ENCODE measurements at regions not wholly inside any gene's neighbourhood (a gene's known extent, or its start where the extent isn't known, plus 50 kb on each side); places are given as distances from the start of the nearest gene placed in this dataset.
A peak's percentile ranks its signal among the peaks of the same experiment; 100 is the strongest.

DNA sequence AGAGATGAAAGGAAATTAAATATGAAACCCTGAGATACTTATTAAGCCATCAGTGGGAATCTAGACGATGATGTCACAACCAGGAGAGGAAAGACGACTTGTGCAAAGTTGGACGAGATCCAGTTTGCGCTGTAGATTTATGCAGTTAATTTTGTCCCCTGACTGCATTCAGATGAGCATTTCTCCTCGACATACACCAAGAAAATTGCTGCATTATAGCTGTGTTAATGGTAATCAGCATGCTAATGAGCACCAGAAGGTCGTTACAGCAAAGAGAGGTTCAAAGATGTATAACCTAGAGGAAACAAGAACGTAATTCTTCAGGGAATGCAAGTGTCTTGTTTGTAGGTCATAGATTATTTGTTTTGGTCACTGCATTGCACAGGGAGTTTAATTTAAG is 371.7 kb downstream of the RBM26 start:
- Histone ChIP-seq H3K36me3 (no peaks in the 10 kb centered on the region), H3K27ac (no peak overlapping the region), H3K27me3 (replicated peaks) (no peaks in the 10 kb centered on the region), H3K4me1 (replicated peaks) (no peaks in the 10 kb centered on the region), H3K4me3 (no peak overlapping the region), H3K9me3 (replicated peaks) (no peaks in the 10 kb centered on the region)
- no peak for DNase-seq (ENCODE audit: low read depth in 1 of 2, low spot score in 2 of 2)

DNA sequence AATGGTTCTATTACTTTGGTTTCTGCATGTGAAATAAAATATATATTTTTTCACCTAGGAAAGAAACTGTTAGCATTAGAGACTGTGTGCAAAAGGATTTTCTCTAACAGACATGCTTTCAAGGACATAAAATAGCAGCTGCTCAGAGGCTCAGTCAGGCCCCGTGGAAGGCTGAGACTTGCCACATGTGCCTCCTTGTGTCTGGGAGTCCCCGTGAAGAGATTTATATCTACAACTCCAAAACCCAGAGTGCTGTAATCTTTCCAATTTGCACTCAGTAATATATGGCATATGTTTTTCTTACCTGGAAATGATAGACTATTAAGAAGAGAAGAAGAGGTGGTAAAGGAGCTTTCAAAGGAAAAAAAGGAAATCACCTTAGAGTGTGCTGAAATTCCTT is 371.6 kb upstream of the OBI1 start:
- DNase-seq (ENCODE audit: low read depth in 1 of 2, low spot score in 2 of 2): no peak
- no peak overlapping the region for H3K27ac ChIP-seq
- no peak overlapping the region for H3K4me3 ChIP-seq
- no peaks in the 10 kb centered on the region for H3K27me3 ChIP-seq (replicated peaks)
- H3K9me3 ChIP-seq (replicated peaks): no peaks in the 10 kb centered on the region
- H3K36me3 ChIP-seq: no peaks in the 10 kb centered on the region
- no peaks in the 10 kb centered on the region for H3K4me1 ChIP-seq (replicated peaks)

DNA sequence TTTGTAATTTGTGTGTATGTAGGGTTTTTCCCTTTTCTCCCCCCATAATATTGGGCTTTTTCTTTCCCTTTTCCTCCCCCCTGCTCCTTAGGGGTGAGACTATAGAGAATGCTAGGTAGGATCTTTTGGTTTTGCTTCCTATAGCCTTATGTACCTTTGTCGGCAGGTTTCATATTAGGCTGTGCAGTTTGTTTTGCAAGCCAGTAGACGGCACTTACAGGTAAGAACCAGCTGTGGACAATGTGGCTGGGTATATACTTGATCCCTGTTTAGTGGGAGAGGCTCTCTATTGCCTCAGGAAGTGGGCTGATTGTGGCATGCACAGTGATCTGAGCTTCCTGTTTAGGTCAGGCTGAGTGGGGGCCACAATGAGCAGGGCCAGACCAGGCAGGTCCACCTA is 359.2 kb upstream of the OBI1 start:
- H3K4me3 ChIP-seq: no peak overlapping the region
- DNase-seq (ENCODE audit: low read depth in 1 of 2, low spot score in 2 of 2): no peak
- no peaks in the 10 kb centered on the region for H3K4me1 ChIP-seq (replicated peaks)
- H3K36me3 ChIP-seq: no peaks in the 10 kb centered on the region
- no peaks in the 10 kb centered on the region for H3K9me3 ChIP-seq (replicated peaks)
- no peaks in the 10 kb centered on the region for H3K27me3 ChIP-seq (replicated peaks)
- no peak overlapping the region for H3K27ac ChIP-seq

DNA sequence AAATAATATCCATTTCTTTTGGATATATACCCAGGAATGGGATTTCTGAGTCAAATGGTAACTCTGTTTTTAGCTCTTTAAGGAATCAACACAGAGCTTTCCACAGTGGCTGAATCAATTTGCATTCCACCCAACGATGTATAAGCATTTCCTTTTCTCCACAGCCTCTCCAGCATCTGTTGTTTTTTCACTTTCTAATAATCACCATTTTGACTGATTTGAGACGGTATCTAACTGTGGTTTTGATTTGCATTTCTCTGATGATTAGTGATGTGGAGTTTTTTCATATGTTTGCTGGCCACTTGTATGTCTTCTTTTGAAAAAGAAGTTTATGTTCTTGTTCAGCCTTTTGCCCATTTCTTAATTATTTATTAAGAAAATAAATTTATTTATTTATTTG is 352.2 kb upstream of the OBI1 start:
- no peaks in the 10 kb centered on the region for H3K36me3 ChIP-seq
- no peaks in the 10 kb centered on the region for H3K27me3 ChIP-seq (replicated peaks)
- H3K27ac ChIP-seq: no peak overlapping the region
- H3K4me3 ChIP-seq: no peak overlapping the region
- H3K9me3 ChIP-seq (replicated peaks): no peaks in the 10 kb centered on the region
- H3K4me1 ChIP-seq (replicated peaks): no peaks in the 10 kb centered on the region
- DNase-seq (ENCODE audit: low read depth in 1 of 2, low spot score in 2 of 2): no peak

DNA sequence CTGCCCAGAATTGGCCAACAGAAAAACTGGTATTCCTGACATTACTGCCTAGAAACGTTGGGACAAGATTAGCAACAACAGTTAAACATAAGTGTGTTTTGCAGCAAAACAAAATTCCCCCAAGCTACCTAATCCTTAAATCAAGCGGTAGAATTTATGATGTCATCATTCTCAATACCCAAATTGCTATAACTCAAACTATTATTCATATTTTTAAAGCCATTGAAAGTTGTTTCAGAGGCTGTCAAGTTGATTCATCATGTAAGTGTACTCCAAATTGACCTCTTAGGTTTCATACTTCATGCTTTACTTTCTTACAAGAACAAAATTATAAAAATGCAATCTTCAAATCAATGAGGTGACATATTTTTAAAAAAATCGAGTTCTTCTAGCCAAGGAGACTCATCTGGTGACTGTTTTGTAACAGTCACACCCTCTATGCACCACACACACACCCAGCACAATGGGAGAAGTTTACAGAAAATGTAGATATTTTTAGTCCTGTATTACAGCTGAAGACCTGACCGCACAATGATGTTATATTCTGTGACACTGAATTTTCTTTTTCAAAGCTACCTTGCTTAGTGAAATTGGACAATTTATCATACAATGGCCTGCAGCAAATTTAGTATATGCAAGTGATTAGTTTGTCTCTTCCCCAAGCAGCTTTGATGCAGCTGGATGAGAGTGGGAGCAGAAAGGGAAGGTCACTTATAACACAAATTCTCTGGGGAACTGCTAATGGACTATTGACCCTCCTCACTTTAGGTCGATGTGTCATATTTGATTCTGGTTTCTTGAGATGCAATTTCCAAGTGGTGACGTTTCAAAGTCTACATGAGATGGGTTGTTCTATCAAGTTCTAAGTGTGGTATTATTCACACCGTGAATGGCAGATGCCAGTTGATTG is 345.3 kb upstream of the OBI1 start:
- no peak for DNase-seq (ENCODE audit: low read depth in 1 of 2, low spot score in 2 of 2)
- H3K4me3 ChIP-seq: no peak overlapping the region
- no peaks in the 10 kb centered on the region for H3K9me3 ChIP-seq (replicated peaks)
- H3K36me3 ChIP-seq: no peaks in the 10 kb centered on the region
- no peak overlapping the region for H3K27ac ChIP-seq
- H3K27me3 ChIP-seq (replicated peaks): no peaks in the 10 kb centered on the region
- H3K4me1 ChIP-seq (replicated peaks): no peaks in the 10 kb centered on the region

DNA sequence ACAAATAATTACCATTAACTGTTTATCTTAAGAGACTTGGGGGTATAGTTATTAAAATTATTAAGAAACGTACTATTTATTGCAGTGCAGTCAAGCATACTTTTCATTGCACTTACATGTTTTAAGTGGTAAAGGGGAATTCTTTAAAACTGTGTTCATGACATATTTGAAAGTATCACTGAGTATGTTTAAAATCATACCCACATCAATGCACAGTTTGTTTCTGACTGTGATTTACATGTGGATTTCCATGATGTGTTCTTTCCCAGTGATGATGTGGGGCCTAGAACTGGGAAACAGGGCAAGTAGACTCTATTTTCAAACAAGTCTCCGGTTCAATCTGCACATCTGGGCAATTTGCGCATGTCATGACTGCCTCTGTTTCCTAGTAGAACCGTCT is 340.5 kb upstream of the OBI1 start:
- H3K4me3 ChIP-seq: no peak overlapping the region
- H3K27ac ChIP-seq: no peak overlapping the region
- H3K4me1 ChIP-seq (replicated peaks): no peaks in the 10 kb centered on the region
- H3K27me3 ChIP-seq (replicated peaks): no peaks in the 10 kb centered on the region
- no peak for DNase-seq (ENCODE audit: low read depth in 1 of 2, low spot score in 2 of 2)
- no peaks in the 10 kb centered on the region for H3K36me3 ChIP-seq
- H3K9me3 ChIP-seq (replicated peaks): no peaks in the 10 kb centered on the region

DNA sequence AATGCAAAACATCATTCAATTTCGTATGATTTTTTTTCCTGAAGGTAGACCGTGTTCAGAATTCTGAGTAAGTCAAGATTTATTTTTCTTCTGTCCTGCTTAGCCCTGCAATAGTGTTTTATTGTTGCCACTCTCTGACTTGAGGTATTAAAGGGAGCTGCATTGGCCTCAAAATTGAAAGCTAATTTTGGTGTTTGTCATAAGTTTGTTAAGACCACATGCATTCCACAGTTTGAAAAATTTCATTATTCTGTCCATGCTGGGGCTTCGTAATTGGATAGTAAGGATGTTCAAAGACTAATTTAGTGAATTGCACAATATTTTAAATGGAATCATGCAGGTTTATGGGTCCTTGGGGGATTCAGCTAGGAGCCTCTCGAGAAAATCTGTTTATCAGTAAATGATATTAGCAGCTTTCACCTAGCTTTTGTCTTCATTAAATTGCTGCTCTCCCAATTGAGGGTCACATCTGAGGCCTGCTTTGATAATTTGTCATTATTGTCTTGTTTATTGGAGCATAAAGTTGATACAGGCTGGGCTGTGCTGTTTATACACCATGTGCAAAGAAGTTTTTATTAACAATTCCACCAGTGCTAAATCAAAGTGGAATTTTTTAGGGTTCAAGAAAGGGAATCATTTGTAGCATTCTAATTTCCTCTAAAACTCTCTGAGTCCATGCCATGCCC is 339.8 kb upstream of the OBI1 start:
- H3K4me1 ChIP-seq (replicated peaks): no peaks in the 10 kb centered on the region
- H3K27me3 ChIP-seq (replicated peaks): no peaks in the 10 kb centered on the region
- H3K4me3 ChIP-seq: no peak overlapping the region
- no peaks in the 10 kb centered on the region for H3K36me3 ChIP-seq
- no peak overlapping the region for H3K27ac ChIP-seq
- no peak for DNase-seq (ENCODE audit: low read depth in 1 of 2, low spot score in 2 of 2)
- H3K9me3 ChIP-seq (replicated peaks): no peaks in the 10 kb centered on the region

DNA sequence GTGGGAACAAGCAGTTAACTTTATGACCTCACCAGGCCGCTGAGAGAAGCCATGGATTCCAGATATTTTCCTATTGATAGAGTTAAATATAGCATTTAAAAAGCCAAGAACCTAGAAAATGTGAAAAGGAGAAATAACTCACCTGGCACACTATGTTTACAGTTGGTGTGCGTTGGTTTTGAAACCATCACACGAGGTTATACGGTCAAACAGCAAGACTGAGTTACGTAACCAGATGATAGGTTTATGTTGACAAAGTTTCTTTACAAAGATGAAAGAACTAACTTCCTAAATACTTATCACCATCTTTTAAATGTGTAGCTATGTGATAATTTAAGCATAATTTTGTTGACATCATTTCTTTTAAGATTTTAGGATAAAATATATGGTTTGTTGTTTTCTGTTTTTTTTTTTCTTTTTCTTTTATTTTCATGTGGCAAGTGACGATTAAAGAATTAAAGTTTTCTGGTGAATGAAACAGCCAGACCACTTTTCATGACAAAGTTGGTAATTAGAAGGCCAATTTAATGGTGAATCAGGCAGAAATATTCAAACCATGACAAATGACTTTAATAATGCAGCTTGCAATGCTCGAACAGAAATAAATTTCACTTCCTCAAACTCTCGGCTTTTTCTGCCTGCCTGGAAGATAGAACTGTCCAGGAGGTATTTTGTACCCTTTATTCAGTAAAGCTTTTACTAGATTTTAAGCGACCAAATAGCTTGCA is 339.1 kb upstream of the OBI1 start:
- H3K27me3 ChIP-seq (replicated peaks): no peaks in the 10 kb centered on the region
- H3K4me1 ChIP-seq (replicated peaks): no peaks in the 10 kb centered on the region
- H3K4me3 ChIP-seq: no peak overlapping the region
- no peaks in the 10 kb centered on the region for H3K36me3 ChIP-seq
- H3K27ac ChIP-seq: no peak overlapping the region
- no peaks in the 10 kb centered on the region for H3K9me3 ChIP-seq (replicated peaks)
- no peak for DNase-seq (ENCODE audit: low read depth in 1 of 2, low spot score in 2 of 2)

DNA sequence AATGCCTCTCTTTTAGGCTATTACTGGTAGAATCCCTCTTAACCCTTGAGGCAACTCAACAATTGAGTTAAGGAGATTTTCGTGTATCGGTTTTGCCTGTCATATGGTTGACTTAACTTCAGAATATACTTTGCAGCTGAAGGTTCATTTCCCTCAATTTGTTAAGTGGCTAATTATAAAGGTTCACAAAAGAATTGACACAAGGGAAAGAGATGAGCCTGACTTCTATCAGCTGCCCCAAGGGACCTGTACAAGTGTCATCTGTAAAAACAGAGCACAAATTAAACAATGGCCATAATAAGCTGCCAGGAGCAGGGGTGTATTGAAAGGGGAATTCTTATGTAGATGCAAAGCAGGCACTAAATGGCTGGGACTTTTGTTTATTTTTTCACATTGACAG is 334.8 kb upstream of the OBI1 start:
- Histone ChIP-seq H3K9me3 (replicated peaks) (no peaks in the 10 kb centered on the region), H3K4me3 (no peak overlapping the region), H3K4me1 (replicated peaks) (no peaks in the 10 kb centered on the region), H3K27me3 (replicated peaks) (no peaks in the 10 kb centered on the region), H3K36me3 (no peaks in the 10 kb centered on the region), H3K27ac (no peak overlapping the region)
- DNase-seq (ENCODE audit: low read depth in 1 of 2, low spot score in 2 of 2): no peak

DNA sequence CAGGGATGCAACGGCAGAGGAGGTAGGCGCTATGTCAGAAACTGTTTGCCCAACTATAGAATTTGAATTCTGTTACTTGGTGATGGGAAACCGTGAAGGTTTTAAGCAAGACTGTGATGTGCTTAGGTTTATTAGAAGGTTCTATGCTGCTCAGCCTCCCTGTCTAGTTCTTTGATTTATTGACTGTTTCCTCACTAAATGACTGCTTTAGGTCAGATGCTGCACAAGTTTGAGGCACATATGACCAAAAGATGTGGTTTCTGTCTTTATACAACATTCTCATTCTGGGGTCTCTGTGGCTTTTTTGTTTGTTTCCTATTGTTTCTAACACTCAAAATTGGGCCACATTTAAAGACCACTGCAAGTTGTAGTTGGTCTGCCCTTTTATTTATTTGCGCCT is 323.0 kb upstream of the OBI1 start:
- no peak for DNase-seq (ENCODE audit: low read depth in 1 of 2, low spot score in 2 of 2)
- Histone ChIP-seq H3K27me3 (replicated peaks) (peaks cover 3% of the 10 kb centered on the region; the same call in 1 of the 2 replicates), H3K9me3 (replicated peaks) (no peaks in the 10 kb centered on the region), H3K4me3 (no peak overlapping the region), H3K4me1 (replicated peaks) (no peaks in the 10 kb centered on the region), H3K36me3 (peaks cover 3% of the 10 kb centered on the region), H3K27ac (no peak overlapping the region)

DNA sequence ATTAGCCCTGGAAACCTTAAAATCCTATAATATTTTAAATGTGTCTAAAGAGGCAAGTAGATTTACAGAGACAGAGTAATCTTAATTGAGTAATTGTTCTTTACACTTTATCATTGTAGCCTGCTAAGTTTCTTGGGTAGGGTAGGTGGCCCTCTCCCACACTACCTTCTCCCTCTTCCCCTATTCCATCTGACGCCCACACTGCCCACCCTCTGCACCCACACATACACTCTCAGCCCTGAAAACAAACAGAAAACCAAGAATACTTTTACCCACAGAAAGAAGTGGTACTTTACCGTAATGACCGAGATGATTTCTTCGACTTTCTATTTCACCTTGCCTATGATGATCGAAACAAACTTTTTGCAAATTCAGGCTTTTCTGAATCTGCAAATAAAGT is 320.4 kb upstream of the OBI1 start:
- Histone ChIP-seq H3K4me3 (no peak overlapping the region), H3K4me1 (replicated peaks) (no peaks in the 10 kb centered on the region), H3K27me3 (replicated peaks) (no peaks in the 10 kb centered on the region), H3K36me3 (peaks cover 3% of the 10 kb centered on the region), H3K27ac (no peak overlapping the region), H3K9me3 (replicated peaks) (no peaks in the 10 kb centered on the region)
- DNase-seq (ENCODE audit: low read depth in 1 of 2, low spot score in 2 of 2): no peak

DNA sequence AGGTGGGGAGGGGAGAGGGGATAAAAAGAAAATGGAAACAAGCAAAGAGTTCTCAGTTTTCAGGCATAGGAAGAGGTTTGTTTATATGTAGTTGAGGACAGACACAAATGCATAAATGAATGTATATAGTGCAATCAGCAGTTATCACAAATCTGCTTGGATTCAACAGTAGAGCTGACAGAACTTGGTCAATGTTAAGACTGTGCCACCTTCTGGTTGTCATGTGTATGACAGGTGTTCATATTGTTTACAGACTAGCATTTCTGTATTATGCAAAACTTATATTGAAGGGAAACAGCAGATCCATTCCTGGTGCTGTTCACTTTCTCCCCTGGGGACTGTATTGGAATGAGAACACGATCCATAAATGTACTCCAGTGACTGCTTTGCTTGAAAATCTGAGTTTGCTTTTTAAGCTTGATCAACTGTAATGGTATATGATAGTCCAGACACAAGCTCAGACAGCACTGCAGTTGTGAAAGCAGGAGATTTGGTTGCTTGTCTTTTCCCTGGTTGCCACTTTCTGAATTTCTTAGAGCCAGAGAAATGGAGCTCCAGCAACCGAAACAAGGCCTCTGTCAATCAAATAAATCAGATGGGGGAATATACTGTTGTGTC is 319.5 kb upstream of the OBI1 start:
- Histone ChIP-seq H3K27me3 (replicated peaks) (no peaks in the 10 kb centered on the region), H3K27ac (no peak overlapping the region), H3K9me3 (replicated peaks) (no peaks in the 10 kb centered on the region), H3K36me3 (peaks cover 3% of the 10 kb centered on the region), H3K4me1 (replicated peaks) (no peaks in the 10 kb centered on the region), H3K4me3 (no peak overlapping the region)
- DNase-seq (ENCODE audit: low read depth in 1 of 2, low spot score in 2 of 2): peak; percentile 53 to 55

DNA sequence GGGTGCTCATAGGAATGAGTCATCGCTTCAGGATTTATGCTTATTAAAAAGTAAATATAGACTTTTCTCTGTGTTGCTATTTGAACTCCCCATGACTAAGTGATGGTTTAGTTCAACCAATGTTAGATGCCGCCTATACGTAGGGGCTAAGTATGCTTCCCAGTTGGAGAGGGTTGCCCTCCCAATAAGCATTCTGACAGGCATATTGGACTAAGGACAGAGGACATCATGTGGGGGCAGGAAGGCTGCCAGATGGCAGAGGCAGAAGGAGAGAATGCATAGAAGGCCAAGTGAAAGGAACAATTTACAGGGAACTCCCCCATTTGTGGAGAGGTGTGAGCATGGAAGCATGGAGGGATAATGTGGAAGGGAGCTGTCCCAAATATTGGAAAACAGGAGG is 318.4 kb upstream of the OBI1 start:
- Histone ChIP-seq H3K36me3 (peaks cover 3% of the 10 kb centered on the region), H3K9me3 (replicated peaks) (no peaks in the 10 kb centered on the region), H3K27ac (no peak overlapping the region), H3K27me3 (replicated peaks) (no peaks in the 10 kb centered on the region), H3K4me1 (replicated peaks) (no peaks in the 10 kb centered on the region), H3K4me3 (no peak overlapping the region)
- DNase-seq (ENCODE audit: low read depth in 1 of 2, low spot score in 2 of 2): no peak

DNA sequence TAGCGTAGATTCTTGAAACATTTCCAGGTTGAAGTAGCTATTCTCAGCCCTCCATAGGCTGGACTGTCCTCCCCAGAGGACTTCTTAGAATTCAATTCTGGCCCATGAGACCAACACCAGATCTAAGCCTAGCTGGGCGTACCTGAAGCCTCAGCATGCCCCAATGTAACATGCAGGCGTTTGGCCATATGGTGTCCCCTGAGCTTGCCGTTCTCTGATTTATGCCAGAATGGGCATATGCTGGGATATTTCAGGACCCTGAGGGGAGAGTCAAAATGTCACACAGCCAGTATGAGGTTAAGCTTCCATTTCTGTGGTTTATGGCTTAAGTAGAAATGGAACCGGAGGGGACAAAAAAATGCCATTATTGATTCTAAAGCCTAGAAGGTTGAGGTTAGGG is 317.7 kb upstream of the OBI1 start:
- no peak for DNase-seq (ENCODE audit: low read depth in 1 of 2, low spot score in 2 of 2)
- Histone ChIP-seq H3K27me3 (replicated peaks) (no peaks in the 10 kb centered on the region), H3K4me1 (replicated peaks) (no peaks in the 10 kb centered on the region), H3K27ac (no peak overlapping the region), H3K9me3 (replicated peaks) (no peaks in the 10 kb centered on the region), H3K36me3 (peaks cover 3% of the 10 kb centered on the region), H3K4me3 (no peak overlapping the region)
